NB4 (cell line): ENCODE measurements at regions not wholly inside any gene's neighbourhood (a gene's known extent, or its start where the extent isn't known, plus 50 kb on each side); places are given as distances from the start of the nearest gene placed in this dataset.

Source experiments
- DNase-seq: peaks from one replicate; pipeline ENCODE4 v3.0.0; 2010; ENCODE audit warnings: low read depth
- H3K4me3 ChIP-seq: one replicate; pipeline ENCODE4 v1.5.1; 2011; ENCODE audit warnings: mild to moderate bottlenecking, low read depth, low read length, moderate library complexity
- MYC ChIP-seq: IDR thresholded peaks from 2 replicates; pipeline ENCODE4 v1.6.1; 2011; ENCODE audit warnings: low read depth, low read length
- POLR2A ChIP-seq: IDR thresholded peaks from 2 replicates; pipeline ENCODE4 v1.6.1; 2011; ENCODE audit warnings: mild to moderate bottlenecking; ENCODE audit not compliant: insufficient read length; ENCODE audit errors: extremely low read depth
- TF ChIP-seq, protein P1 (sequence below): IDR thresholded peaks from one replicate; pipeline ENCODE4 v1.5.1; 2012; ENCODE audit warnings: low read depth, low read length
- TF ChIP-seq, protein P2 (sequence below): IDR thresholded peaks from 2 replicates; pipeline ENCODE4 v1.6.1; 2011; ENCODE audit warnings: low read depth, low read length

DNA sequence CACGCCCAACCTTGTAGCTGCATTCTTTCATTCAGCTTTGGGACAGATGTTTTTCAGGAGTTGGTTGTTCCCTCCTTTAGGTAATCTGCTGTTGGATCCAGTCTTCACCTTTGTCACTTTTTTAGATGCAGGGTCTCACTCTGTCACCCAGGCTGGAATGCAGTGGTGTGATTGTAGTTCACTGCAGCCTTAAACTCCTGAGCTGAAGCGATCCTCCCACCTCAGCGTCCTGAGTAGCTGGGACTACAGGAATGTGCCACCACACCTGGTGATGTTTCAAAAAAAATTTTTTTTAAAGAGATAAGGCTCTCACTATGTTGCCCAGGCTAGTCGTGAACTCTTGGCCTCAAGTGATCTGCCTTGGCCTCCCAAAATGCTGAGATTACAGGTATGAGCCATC is 164.3 kb downstream of the KTN1 start:
- H3K4me3 ChIP-seq: no peak overlapping the region
- no peak for DNase-seq
- TF ChIP-seq, protein P1, sequence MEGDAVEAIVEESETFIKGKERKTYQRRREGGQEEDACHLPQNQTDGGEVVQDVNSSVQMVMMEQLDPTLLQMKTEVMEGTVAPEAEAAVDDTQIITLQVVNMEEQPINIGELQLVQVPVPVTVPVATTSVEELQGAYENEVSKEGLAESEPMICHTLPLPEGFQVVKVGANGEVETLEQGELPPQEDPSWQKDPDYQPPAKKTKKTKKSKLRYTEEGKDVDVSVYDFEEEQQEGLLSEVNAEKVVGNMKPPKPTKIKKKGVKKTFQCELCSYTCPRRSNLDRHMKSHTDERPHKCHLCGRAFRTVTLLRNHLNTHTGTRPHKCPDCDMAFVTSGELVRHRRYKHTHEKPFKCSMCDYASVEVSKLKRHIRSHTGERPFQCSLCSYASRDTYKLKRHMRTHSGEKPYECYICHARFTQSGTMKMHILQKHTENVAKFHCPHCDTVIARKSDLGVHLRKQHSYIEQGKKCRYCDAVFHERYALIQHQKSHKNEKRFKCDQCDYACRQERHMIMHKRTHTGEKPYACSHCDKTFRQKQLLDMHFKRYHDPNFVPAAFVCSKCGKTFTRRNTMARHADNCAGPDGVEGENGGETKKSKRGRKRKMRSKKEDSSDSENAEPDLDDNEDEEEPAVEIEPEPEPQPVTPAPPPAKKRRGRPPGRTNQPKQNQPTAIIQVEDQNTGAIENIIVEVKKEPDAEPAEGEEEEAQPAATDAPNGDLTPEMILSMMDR: no peak
- TF ChIP-seq MYC (no peak), POLR2A (no peak)
- TF ChIP-seq, protein P2, sequence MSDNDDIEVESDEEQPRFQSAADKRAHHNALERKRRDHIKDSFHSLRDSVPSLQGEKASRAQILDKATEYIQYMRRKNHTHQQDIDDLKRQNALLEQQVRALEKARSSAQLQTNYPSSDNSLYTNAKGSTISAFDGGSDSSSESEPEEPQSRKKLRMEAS: no peak

DNA sequence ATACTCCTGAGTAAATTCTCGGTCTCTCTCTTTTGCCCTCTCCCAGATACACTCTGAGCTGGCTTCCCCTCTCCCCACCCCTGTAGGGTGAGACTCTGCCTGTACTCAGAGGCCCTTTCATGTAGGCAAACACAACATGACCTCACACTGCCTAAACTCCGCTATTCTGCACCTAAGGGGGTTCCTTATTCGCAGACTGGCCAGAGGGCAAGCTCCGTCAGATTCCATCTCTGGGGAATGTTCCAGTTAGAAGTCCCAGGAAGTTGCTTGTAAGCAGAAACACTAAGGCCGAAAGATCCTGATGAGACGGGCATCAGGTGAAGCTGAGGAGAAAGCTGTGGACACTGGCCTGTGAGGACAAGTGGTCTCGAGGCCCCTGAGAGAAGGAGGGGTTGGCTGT is 165.9 kb downstream of the KTN1 start:
- TF ChIP-seq POLR2A (no peak), MYC (no peak)
- TF ChIP-seq, protein P2: no peak
- TF ChIP-seq, protein P1: no peak
- DNase-seq: no peak
- H3K4me3 ChIP-seq: no peak overlapping the region

DNA sequence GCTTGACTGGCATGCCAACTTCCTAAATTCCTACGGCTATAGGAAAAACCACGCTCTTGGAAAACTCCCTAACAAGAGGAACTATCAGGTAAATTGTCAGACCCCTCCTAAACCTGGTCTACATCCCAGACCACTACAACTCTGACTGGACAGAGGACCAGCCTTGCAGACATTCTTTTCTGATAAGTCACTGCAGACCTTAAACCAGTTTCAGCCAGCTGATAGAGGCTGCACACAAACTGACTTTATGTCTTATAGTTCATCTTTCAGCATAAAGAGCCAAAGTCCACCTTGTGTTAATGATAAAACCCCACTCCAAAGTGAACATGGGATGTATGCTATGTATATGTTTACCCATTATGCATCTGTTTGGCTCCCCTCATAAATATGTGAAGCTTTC is 166.6 kb downstream of the KTN1 start:
- no peak overlapping the region for H3K4me3 ChIP-seq
- TF ChIP-seq MYC (no peak), POLR2A (no peak)
- TF ChIP-seq, protein P1: no peak
- TF ChIP-seq, protein P2: no peak
- no peak for DNase-seq

DNA sequence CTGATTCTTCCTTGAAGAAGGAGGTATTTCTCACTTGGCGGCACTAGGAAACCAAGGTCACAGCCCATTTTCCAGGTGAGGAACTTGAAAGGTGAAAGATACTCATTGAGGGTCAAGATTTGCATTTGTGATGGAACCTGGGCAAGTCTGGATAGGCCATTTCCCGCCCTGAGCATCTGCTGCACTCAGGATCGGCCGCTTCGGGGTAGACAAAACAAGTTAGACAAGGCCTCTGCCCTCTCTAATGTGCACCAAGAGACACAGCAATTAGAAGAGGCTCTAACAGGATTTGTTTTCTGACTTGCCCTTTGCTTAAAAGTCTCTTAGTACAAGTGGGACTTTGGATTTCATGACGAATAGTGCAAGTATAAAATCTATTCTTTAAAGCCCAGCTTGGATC is 167.2 kb downstream of the KTN1 start:
- TF ChIP-seq MYC: no peak
- TF ChIP-seq, protein P1: no peak
- no peak for TF ChIP-seq POLR2A
- TF ChIP-seq, protein P2: no peak
- H3K4me3 ChIP-seq: no peak overlapping the region
- DNase-seq: no peak

DNA sequence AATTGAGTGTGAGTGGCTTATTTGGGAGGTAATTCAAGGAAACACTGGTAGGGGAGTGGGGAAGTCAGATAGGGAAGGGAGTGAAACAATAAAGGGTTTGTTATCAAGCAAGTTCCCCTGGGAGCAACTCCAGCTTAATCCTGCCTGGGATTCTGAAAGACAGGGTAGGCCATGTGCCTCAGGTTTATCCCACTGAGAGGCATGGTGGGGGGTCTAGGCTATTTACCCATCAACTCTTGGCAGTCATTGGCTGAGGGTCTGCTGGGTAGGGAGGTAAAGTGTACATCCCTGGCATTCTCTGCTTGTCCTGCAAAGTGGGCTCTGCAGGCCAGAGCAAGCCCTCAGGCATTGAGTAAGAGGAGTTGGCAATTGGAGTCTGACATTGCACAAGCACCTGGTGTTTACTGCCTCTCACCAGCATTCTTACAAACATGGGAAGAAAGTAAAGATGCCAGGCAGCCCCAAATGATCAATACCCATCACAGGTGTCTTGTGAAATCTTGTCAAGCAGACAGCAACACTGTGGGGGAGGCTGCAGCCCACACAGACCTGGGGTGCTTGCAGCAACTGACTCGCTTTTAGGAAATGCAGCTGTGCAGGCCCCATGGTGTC is 169.3 kb downstream of the KTN1 start:
- DNase-seq: peak; percentile 71
- TF ChIP-seq POLR2A (no peak), MYC (no peak)
- TF ChIP-seq, protein P2: 0 out of 2 replicates have a peak, but pooled peaks have one; percentile 28
- TF ChIP-seq, protein P1: no peak
- H3K4me3 ChIP-seq: no peak overlapping the region
